ENCODE measurements at regions not wholly inside any gene's neighbourhood (a gene's known extent, or its start where the extent isn't known, plus 50 kb on each side); places are given as distances from the start of the nearest gene placed in this dataset.

DNA sequence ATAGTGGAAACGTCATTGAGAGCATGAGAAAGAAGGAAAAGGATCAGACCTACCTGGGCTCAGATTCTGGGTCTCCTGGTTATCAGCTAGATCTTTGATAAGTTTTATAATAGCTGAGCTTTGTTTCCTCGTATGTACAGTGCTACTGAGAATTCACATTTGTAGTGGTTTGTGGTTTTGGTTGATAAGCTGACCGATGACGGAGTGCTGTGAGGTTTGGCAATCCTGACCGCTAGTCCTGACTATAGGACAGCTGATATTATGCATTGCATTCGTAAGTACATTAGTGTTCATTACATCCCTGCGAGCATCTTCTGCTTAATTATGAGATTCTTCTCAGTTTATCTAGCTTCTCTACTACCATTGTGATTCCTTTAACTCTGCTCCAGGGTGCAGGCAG, 190.7 kb upstream of the SLC27A6 start:
- TF ChIP-seq, protein P1, sequence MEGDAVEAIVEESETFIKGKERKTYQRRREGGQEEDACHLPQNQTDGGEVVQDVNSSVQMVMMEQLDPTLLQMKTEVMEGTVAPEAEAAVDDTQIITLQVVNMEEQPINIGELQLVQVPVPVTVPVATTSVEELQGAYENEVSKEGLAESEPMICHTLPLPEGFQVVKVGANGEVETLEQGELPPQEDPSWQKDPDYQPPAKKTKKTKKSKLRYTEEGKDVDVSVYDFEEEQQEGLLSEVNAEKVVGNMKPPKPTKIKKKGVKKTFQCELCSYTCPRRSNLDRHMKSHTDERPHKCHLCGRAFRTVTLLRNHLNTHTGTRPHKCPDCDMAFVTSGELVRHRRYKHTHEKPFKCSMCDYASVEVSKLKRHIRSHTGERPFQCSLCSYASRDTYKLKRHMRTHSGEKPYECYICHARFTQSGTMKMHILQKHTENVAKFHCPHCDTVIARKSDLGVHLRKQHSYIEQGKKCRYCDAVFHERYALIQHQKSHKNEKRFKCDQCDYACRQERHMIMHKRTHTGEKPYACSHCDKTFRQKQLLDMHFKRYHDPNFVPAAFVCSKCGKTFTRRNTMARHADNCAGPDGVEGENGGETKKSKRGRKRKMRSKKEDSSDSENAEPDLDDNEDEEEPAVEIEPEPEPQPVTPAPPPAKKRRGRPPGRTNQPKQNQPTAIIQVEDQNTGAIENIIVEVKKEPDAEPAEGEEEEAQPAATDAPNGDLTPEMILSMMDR (IDR thresholded peaks at IDR 0.05): no peak
- TF ChIP-seq POLR2A (IDR thresholded peaks at IDR 0.05): no peak

Data from esophagus squamous epithelium (tissue), 4 donors.